Fibroblast of villous mesenchyme (primary cell): ENCODE measurements at regions not wholly inside any gene's neighbourhood (a gene's known extent, or its start where the extent isn't known, plus 50 kb on each side); places are given as distances from the start of the nearest gene placed in this dataset. TPM values are rescaled to one million over a fixed set of nuclear protein-coding genes. Genes with fewer than 3 reads are reported as not detected.
"Not testable (repeated sequence)": the region's sequence is repeated elsewhere in the genome, so short reads cannot be mapped to it uniquely, and the experiment has no call there.

Experiments used
- DNase-seq: peaks from one replicate; pipeline ENCODE4 v3.0.0-alpha.2; 2010; ENCODE audit warnings: low read depth
- H3K4me3 ChIP-seq: 2 replicates; pipeline ENCODE4 v1.5.1; 2011; ENCODE audit warnings: low read depth, mild to moderate bottlenecking, low read length
- CTCF ChIP-seq: IDR thresholded peaks from 2 replicates; pipeline ENCODE4 v1.5.1; 2012; ENCODE audit warnings: low read depth, mild to moderate bottlenecking, low read length; ENCODE audit not compliant: insufficient read depth
- small RNA-seq: library from RNA; depleted of rRNA; stranded (forward); fragments of <200 nt; gene quantifications from one replicate; pipeline ENCODE3, GENCODE V24; 2012

- no peak for DNase-seq
- H3K4me3 ChIP-seq: no peak overlapping the region
- no peak for TF ChIP-seq CTCF
Measured at GRCh38 chr2:131835621-131836091, 308.0 kb downstream of the CCDC74A start.

- not testable (repeated sequence) for H3K4me3 ChIP-seq, DNase-seq
Measured at GRCh38 chr2:131836116-131836515, 308.4 kb downstream of the CCDC74A start.

- not testable (repeated sequence) for DNase-seq, H3K4me3 ChIP-seq
Measured at GRCh38 chr2:131844044-131844443, 316.4 kb downstream of the CCDC74A start.

GRCh38 chr2:131856202-131856601, 305.6 kb downstream of the ANKRD30BL start:
- not testable (repeated sequence) for H3K4me3 ChIP-seq, DNase-seq

- peak; percentile 3 for DNase-seq
- peak; percentile 32 for TF ChIP-seq CTCF
- H3K4me3 ChIP-seq: not testable (repeated sequence)
Measured at GRCh38 chr2:131858197-131858596, 303.6 kb downstream of the ANKRD30BL start.

Small RNA genes lying in the stretch of these regions (small RNA-seq; reads per million reads assigned to genes)
- not detected for gene RNU6-617P
